Body of pancreas (tissue), 4 donors: ENCODE measurements at regions not wholly inside any gene's neighbourhood (a gene's known extent, or its start where the extent isn't known, plus 50 kb on each side); places are given as distances from the start of the nearest gene placed in this dataset.

Source experiments
- CTCF ChIP-seq, 7 experiments: fragments of 450-650 bp in 4 of 7; fragments of 200-600 bp in 3 of 7; sonication (generic) in 3 of 7; IDR thresholded peaks; one replicate each; pipeline ENCODE4 v1.5.1; 2016 to 2019; ENCODE audit warnings: antibody characterized with exemption in 7 of 7
- POLR2A ChIP-seq, 3 donors: fragments of 450-650 bp; IDR thresholded peaks; one replicate each; pipeline ENCODE4 v1.6.1; 2016; ENCODE audit warnings: antibody characterized with exemption in 3 of 3, mild to moderate bottlenecking in 2 of 3

DNA sequence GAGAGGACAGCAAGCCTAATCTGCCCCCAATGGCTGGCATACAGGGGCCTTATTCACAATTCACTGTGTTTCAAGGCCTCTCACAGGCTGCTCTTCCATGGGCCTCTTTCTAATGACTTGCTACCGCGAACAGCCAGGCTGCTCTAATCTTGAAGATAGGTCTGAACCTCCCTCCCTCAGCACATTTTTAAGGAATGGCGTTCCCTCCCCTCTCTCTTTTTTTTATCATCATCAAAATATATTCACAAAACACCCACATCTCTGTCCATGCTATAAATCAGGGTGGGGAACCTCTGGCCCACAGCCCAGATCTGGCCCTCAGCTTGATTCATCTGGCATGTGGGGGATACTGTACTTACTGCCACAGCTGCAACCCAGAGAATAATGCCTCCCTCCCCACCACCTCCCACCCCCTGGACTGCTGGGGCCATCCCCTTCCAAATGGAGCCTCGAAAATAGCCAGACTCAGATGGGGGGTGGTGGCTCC, 62.5 kb downstream of the PABIR2 start:
- no peak for TF ChIP-seq CTCF (IDR thresholded peaks at IDR 0.05)
- TF ChIP-seq POLR2A (IDR thresholded peaks at IDR 0.05), result no peak
